Lung (tissue), 11 donors: ENCODE measurements at regions not wholly inside any gene's neighbourhood (a gene's known extent, or its start where the extent isn't known, plus 50 kb on each side); places are given as distances from the start of the nearest gene placed in this dataset.
"Not testable (repeated sequence)": the region's sequence is repeated elsewhere in the genome, so short reads cannot be mapped to it uniquely, and the experiment has no call there.

Experiments used
- ATAC-seq: fragments of 200-7000 bp; cut with Tn5 transposase; one replicate; pipeline ENCODE4 v1.9.1; 2020; ENCODE audit warnings: moderate number of reproducible peaks; ENCODE audit not compliant: insufficient read depth, low FRiP score
- DNase-seq, 3 donors: peaks; one replicate each; pipeline ENCODE4 v3.0.0-alpha.2; 2013 to 2017
- H3K27ac ChIP-seq, 2 donors: one replicate each; pipeline ENCODE4 v1.5.1; 2013; ENCODE audit warnings: mild to moderate bottlenecking in 2 of 2, moderate library complexity in 2 of 2, control low read depth in 1 of 2, inconsistent platforms in 1 of 2, low read depth in 1 of 2, low read length in 1 of 2
- H3K27me3 ChIP-seq, 3 donors: one replicate each; pipeline ENCODE4 v1.5.1; 2013; ENCODE audit warnings: low read length in 2 of 3; ENCODE audit not compliant: control insufficient read depth in 3 of 3, insufficient read depth in 3 of 3
- H3K36me3 ChIP-seq, 4 donors: one replicate each; pipeline ENCODE4 v1.5.1; 2013; ENCODE audit warnings: low read length in 4 of 4, mild to moderate bottlenecking in 1 of 4, moderate library complexity in 1 of 4; ENCODE audit not compliant: control insufficient read depth in 4 of 4, insufficient read depth in 4 of 4
- H3K4me1 ChIP-seq, 5 donors: one replicate each; pipeline ENCODE4 v1.5.1; 2013; ENCODE audit warnings: low read length in 5 of 5, mild to moderate bottlenecking in 2 of 5, moderate library complexity in 1 of 5; ENCODE audit not compliant: control insufficient read depth in 5 of 5, insufficient read depth in 5 of 5
- H3K4me3 ChIP-seq: one replicate; pipeline ENCODE4 v1.5.1; 2013; ENCODE audit warnings: mild to moderate bottlenecking, control low read depth, moderate library complexity
- H3K9ac ChIP-seq, 2 donors: one replicate each; pipeline ENCODE4 v1.5.1; 2013; ENCODE audit warnings: low read length in 2 of 2, control low read depth in 1 of 2; ENCODE audit not compliant: insufficient read depth in 1 of 2
- H3K9me3 ChIP-seq, 4 donors: one replicate each; pipeline ENCODE4 v1.5.1; 2013; ENCODE audit warnings: low read length in 3 of 4, mild to moderate bottlenecking in 1 of 4, moderate library complexity in 1 of 4; ENCODE audit not compliant: control insufficient read depth in 4 of 4, insufficient read depth in 3 of 4
- WGBS, 2 donors: extraction: QIAGEN DNeasy Blood & Tissue Kit; methylation state at CpG; one replicate each; pipeline ENCODE4 v1.1.7; 2013; 5-methylcytosine and 5-hydroxymethylcytosine counted together
- TF ChIP-seq, protein P1 (sequence below): IDR thresholded peaks from 2 replicates; pipeline ENCODE4 v1.5.1; 2012; ENCODE audit warnings: mild to moderate bottlenecking; ENCODE audit errors: control extremely low read depth, extremely low read depth
- donor health status: control.
- donor health status: control.
- donor health status: Bipolar disorder and iron deficiency.
- donor health status: healthy.
- donor health status: DM: yes; HTN: yes; CAD: no.

DNA sequence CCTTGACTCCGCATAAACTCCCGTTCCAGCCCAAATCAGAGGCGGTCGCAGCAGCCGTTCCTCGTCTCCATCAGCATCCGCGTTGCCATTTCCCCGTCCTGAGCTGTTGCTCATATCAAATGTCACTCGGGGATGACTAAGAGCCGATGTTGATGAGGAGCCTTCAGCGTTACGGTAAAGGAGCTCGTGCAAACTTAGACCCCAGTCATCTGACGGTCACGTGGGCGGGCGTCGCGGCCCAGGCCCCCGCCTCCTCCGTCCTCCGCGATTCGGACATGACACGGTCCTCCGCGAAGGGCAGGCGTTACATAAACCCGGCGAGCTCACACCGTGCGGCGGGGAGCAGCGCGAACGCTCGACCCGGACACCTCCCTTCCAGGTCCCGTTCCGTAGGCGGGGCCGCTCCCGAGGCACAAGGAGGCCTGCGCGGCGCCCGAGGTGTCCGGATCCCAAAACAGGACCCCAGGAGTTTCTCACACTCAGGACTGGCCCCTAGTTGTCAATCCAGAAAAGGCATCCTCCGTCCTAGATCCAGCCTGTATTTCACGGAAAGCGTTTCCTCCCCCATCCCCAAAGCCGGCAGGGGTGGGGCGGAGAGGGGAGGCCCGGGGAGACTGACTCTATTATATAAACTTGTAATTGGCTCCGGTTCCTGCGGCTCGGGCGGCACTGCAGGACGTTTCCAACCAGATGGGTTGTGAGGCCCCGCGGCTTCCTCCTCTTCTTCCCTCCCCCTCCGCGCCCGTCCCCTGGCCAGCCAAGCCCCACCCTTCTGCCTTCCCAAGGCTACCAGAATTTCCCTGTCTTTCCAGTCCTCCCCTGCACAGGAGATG lies 100.0 kb upstream of the IGF1R start:
- H3K27ac ChIP-seq: peak overlapping the region; percentile 60 to 81
- peaks cover 0 to 15% (median 7%) of the 10 kb centered on the region in 5 donors for H3K4me1 ChIP-seq
- no peaks in the 10 kb centered on the region for H3K9me3 ChIP-seq
- H3K9ac ChIP-seq: peak overlapping the region in 1 of 2 donors; percentile 75
- ATAC-seq (peak; percentile 86), DNase-seq (peak; percentile 93 to 96 (median 95))
- TF ChIP-seq, protein P1, sequence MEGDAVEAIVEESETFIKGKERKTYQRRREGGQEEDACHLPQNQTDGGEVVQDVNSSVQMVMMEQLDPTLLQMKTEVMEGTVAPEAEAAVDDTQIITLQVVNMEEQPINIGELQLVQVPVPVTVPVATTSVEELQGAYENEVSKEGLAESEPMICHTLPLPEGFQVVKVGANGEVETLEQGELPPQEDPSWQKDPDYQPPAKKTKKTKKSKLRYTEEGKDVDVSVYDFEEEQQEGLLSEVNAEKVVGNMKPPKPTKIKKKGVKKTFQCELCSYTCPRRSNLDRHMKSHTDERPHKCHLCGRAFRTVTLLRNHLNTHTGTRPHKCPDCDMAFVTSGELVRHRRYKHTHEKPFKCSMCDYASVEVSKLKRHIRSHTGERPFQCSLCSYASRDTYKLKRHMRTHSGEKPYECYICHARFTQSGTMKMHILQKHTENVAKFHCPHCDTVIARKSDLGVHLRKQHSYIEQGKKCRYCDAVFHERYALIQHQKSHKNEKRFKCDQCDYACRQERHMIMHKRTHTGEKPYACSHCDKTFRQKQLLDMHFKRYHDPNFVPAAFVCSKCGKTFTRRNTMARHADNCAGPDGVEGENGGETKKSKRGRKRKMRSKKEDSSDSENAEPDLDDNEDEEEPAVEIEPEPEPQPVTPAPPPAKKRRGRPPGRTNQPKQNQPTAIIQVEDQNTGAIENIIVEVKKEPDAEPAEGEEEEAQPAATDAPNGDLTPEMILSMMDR: no peak
- WGBS, 2 donors: 1% methylated on average over 65 of the region's 65 CpGs
- H3K4me3 ChIP-seq: peak overlapping the region; percentile 20
- H3K27me3 ChIP-seq: peaks cover 0 to 3% (median 0%) of the 10 kb centered on the region in 3 donors
- H3K36me3 ChIP-seq: no peaks in the 10 kb centered on the region

DNA sequence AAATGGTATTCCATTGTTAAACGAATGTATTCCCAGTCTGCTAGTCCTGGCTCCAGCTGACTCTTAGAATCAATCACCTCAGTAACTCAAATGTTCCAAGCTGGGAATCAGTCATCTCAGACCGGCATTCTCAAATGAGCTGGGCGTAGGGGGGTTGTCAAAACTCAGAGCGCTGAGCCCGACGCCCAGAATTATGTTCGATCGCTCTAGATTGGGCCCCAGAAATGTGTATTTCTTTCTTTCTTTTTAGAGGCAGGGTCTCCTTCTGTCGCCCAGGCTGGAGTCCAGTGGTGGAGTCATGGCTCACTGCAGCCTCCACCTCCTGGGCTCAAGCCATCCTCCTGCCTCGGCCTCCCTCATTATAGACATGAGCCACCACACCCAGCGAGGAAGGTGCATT lies 99.3 kb upstream of the IGF1R start:
- WGBS, 2 donors: 69 to 78% methylated on average over 11 of the region's 11 CpGs
- no peak overlapping the region for H3K4me3 ChIP-seq

DNA sequence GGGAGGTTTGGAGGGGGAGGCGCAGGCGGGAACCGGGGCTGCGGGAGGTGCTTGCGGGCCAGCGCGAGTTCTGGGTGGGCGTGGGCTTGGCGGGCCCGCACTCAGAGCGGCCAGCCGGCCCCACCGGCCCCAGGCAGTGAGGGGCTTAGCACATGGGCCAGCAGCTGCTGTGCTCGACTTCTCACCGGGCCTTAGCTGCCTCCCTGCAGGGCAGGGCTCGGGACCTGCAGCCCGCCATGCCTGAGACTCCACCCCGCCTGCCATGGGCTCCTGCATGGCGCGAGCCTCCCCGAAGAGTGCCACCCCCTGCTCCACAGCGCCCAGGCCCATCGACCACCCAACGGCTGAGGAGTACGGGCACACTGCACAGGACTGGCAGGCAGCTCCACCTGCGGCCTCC lies 98.6 kb upstream of the IGF1R start:
- Histone ChIP-seq H3K9me3 (peaks cover 0 to 2% (median 0%) of the 10 kb centered on the region in 4 donors), H3K9ac (no peak overlapping the region), H3K36me3 (no peaks in the 10 kb centered on the region), H3K4me1 (peaks cover 0 to 15% (median 7%) of the 10 kb centered on the region in 5 donors), H3K27me3 (peaks cover 0 to 3% (median 0%) of the 10 kb centered on the region in 3 donors), H3K27ac (no peak overlapping the region), H3K4me3 (no peak overlapping the region)
- DNase-seq (no peak), ATAC-seq (no peak)
- TF ChIP-seq, protein P1: no peak
- WGBS, 2 donors: 95 to 98% methylated on average over 22 to 26 of the region's 26 CpGs

More for the DNA sequence above, 99.3 kb upstream of the IGF1R start:
- Histone ChIP-seq H3K27ac (peak overlapping the region in 1 of 2 donors; percentile 60), H3K4me1 (peaks cover 0 to 15% (median 7%) of the 10 kb centered on the region in 5 donors), H3K36me3 (no peaks in the 10 kb centered on the region), H3K27me3 (peaks cover 0 to 3% (median 0%) of the 10 kb centered on the region in 3 donors), H3K9ac (no peak overlapping the region), H3K9me3 (no peaks in the 10 kb centered on the region)
- ATAC-seq (no peak), DNase-seq (no peak)
- TF ChIP-seq, protein P1: no peak

DNA sequence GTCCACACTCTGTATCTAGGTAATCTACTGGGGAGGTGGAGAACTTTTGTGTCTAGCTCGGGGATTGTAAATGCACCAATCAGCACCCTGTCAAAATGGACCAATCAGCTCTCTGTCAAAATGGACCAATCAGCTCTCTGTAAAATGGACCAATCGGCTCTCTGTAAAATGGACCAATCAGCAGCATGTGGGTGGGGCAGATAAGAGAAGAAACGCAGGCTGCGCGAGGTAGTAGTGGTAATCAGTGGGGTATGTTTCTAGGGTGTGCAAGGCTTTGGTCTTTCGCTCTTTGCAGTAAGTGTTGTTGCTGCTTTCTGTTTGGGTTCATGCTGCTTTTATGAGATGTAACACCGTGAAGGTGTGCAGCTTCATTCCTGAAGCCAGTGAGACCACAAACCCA lies 98.0 kb upstream of the IGF1R start:
- not testable (repeated sequence) for DNase-seq
- 95 to 96% methylated on average over 7 of the region's 7 CpGs for WGBS, 2 donors

More for the DNA sequence above, 98.0 kb upstream of the IGF1R start:
- not testable (repeated sequence) for H3K36me3 ChIP-seq, H3K9ac ChIP-seq, ATAC-seq, H3K27me3 ChIP-seq, H3K4me3 ChIP-seq, H3K9me3 ChIP-seq, H3K27ac ChIP-seq
- H3K4me1 ChIP-seq: peaks cover 0 to 15% (median 7%) of the 10 kb centered on the region in 5 donors
